ENCODE measurements at regions not wholly inside any gene's neighbourhood (a gene's known extent, or its start where the extent isn't known, plus 50 kb on each side); places are given as distances from the start of the nearest gene placed in this dataset.

DNA sequence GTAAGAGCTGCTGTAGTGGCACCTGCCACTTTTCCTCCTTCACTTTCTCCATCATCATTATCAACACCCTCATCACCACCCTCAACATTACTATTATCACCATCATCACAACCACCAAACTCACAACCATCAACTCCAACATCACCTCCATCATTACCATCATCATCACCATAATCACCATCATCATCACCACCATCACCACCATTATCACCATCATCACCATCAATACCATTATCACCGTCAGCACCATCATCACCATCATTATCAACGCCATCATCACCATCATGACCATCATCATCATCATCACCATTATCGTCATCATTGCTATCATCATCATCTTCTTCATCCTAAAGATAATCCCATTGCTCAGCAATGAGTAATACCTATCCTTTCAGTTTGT lies 255.8 kb downstream of the CYRIA start:
- TF ChIP-seq EZH2 (IDR thresholded peaks at IDR 0.05; ENCODE audit: borderline replicate concordance, low read length), result no peak
- no peak for TF ChIP-seq CTCF (IDR thresholded peaks at IDR 0.05; ENCODE audit: low read length)
